PC-9 (cell line): ENCODE measurements at regions not wholly inside any gene's neighbourhood (a gene's known extent, or its start where the extent isn't known, plus 50 kb on each side); places are given as distances from the start of the nearest gene placed in this dataset.

Source experiments
- BruUV-seq: library from RNA; stranded (reverse); fragments of 400-500 nt; replicated peaks from 2 replicates; lab custom pipeline; 2021; lab: Mats Ljungman, UMichigan
- CTCF ChIA-PET: fragments of 300-600 bp; sonication (Branson Sonifier 250); formaldehyde crosslinking; loops from one replicate; lab custom pipeline; 2022; ENCODE audit warnings: antibody characterized with exemption; lab: Charles Lee
- POLR2A ChIA-PET: fragments of 300-600 bp; sonication (Branson Sonifier 250); formaldehyde crosslinking; loops from one replicate; lab custom pipeline; 2022; ENCODE audit warnings: antibody characterized with exemption; ENCODE audit not compliant: unreplicated experiment; lab: Charles Lee
- DNase-seq, 2 experiments: peaks; one replicate each; pipeline versions ENCODE4 v3.0.0 to v3.0.0-alpha.2; 2015 to 2022; ENCODE audit warnings: mixed read lengths in 1 of 2
- H2AFZ ChIP-seq: fragments of 200-600 bp; sonication (generic); 2 replicates; pipeline ENCODE4 v1.8.1; 2017; ENCODE audit warnings: antibody characterized with exemption
- H3F3A ChIP-seq: fragments of 200-600 bp; sonication (generic); 2 replicates; pipeline ENCODE4 v1.8.1; 2017; ENCODE audit warnings: antibody characterized with exemption, mild to moderate bottlenecking, low read depth; ENCODE audit not compliant: insufficient read depth
- H3K27ac ChIP-seq: fragments of 200-600 bp; sonication (generic); 2 replicates; pipeline ENCODE4 v1.6.1; 2016; ENCODE audit warnings: mixed run types
- H3K27me3 ChIP-seq: fragments of 200-600 bp; sonication (generic); 2 replicates; pipeline ENCODE4 v1.6.1; 2016; ENCODE audit warnings: low read depth, mixed run types; ENCODE audit not compliant: insufficient read depth
- H3K36me3 ChIP-seq: fragments of 200-600 bp; sonication (generic); 2 replicates; pipeline ENCODE4 v1.6.1; 2016; ENCODE audit warnings: low read depth, mixed run types
- H3K4me1 ChIP-seq: fragments of 200-600 bp; sonication (generic); replicated peaks from 2 replicates; pipeline ENCODE4 v1.6.1; 2016; ENCODE audit warnings: mixed run types; ENCODE audit not compliant: insufficient read depth
- H3K4me2 ChIP-seq: fragments of 200-600 bp; sonication (generic); 2 replicates; pipeline ENCODE4 v1.6.1; 2017; ENCODE audit warnings: mixed run types
- H3K4me3 ChIP-seq: fragments of 200-600 bp; sonication (generic); 2 replicates; pipeline ENCODE4 v1.6.1; 2016; ENCODE audit warnings: mixed run types
- H3K79me2 ChIP-seq: fragments of 200-600 bp; sonication (generic); 2 replicates; pipeline ENCODE4 v1.6.1; 2017; ENCODE audit warnings: low read depth, mixed run types
- H3K9me2 ChIP-seq: fragments of 200-600 bp; sonication (generic); 2 replicates; pipeline ENCODE4 v1.8.1; 2017; ENCODE audit warnings: mild to moderate bottlenecking; ENCODE audit not compliant: insufficient read depth
- H3K9me3 ChIP-seq: fragments of 200-600 bp; sonication (generic); 2 replicates; pipeline ENCODE4 v1.8.1; 2016; ENCODE audit warnings: low read depth; ENCODE audit not compliant: insufficient read depth
- H4K20me1 ChIP-seq: fragments of 200-600 bp; sonication (generic); 2 replicates; pipeline ENCODE4 v1.8.1; 2017; ENCODE audit not compliant: insufficient read depth
- CTCF ChIP-seq: fragments of 200-600 bp; sonication (generic); conservative IDR thresholded peaks from 2 replicates; pipeline ENCODE4 v1.6.1; 2017; ENCODE audit warnings: mixed run types, antibody characterized with exemption, mild to moderate bottlenecking, moderate library complexity
- EZH2 ChIP-seq: fragments of 200-600 bp; sonication (generic); IDR thresholded peaks from 2 replicates; pipeline ENCODE4 v1.8.0; 2017; ENCODE audit warnings: antibody characterized with exemption, low read depth
- intact Hi-C: fragments of 100-400 bp; cut with micrococcal nuclease; formaldehyde crosslinking; loops from one replicate; pipeline ENCODE4 v1.10.0; 2022; ENCODE audit not compliant: unreplicated experiment

GRCh38 chr4:140293979-140294378, 79.5 kb upstream of the SCOC start:
- intact Hi-C loops, result no loop called here
- Histone ChIP-seq H3K4me2 (no peak overlapping the region), H3K27ac (no peak overlapping the region), H3K4me3 (no peak overlapping the region), H4K20me1 (no peaks in the 10 kb centered on the region), H3K36me3 (no peaks in the 10 kb centered on the region), H3K9me3 (no peaks in the 10 kb centered on the region), H2AFZ (no peak overlapping the region), H3F3A (peaks cover 20% of the 10 kb centered on the region; the same call in 1 of the 2 replicates), H3K9me2 (no peaks in the 10 kb centered on the region), H3K79me2 (no peaks in the 10 kb centered on the region), H3K4me1 (peaks cover 25% of the 10 kb centered on the region), H3K27me3 (no peaks in the 10 kb centered on the region)
- ChIA-PET CTCF (interaction anchor here (0.6 kb wide), 1 partner anchor 1887 kb away, joined by 4 read pairs; no protein-coding TSS in a partner anchor), POLR2A (no interaction called here)
- BruUV-seq, result no TSS peak
- DNase-seq, result no peak
- TF ChIP-seq CTCF (no peak), EZH2 (no peak)

GRCh38 chr4:140291259-140291658, 82.2 kb upstream of the SCOC start:
- Histone ChIP-seq H3K4me2 (no peak overlapping the region), H3K9me3 (no peaks in the 10 kb centered on the region; the same call in 1 of the 2 replicates), H3K4me3 (no peak overlapping the region), H3K4me1 (peaks cover 5% of the 10 kb centered on the region; the same call in 1 of the 2 replicates), H4K20me1 (no peaks in the 10 kb centered on the region), H3K79me2 (no peaks in the 10 kb centered on the region), H3K27me3 (no peaks in the 10 kb centered on the region), H3K36me3 (no peaks in the 10 kb centered on the region), H3K27ac (no peak overlapping the region), H2AFZ (no peak overlapping the region), H3F3A (peaks cover 17% of the 10 kb centered on the region; the same call in 1 of the 2 replicates), H3K9me2 (no peaks in the 10 kb centered on the region)
- no TSS peak for BruUV-seq
- ChIA-PET CTCF (no interaction called here), POLR2A (no interaction called here)
- TF ChIP-seq EZH2 (no peak), CTCF (no peak)
- intact Hi-C loops, result no loop called here
- no peak for DNase-seq

- ChIA-PET POLR2A (no interaction called here), CTCF (no interaction called here)
- peaks cover 13% of the 10 kb centered on the region; the same call in 1 of the 2 replicates for H3F3A ChIP-seq
- DNase-seq, result no peak
- H2AFZ ChIP-seq, result no peak overlapping the region
- intact Hi-C loops, result no loop called here
- H3K79me2 ChIP-seq, result no peaks in the 10 kb centered on the region
- H3K4me1 ChIP-seq, result no peaks in the 10 kb centered on the region
- H3K4me2 ChIP-seq, result no peak overlapping the region
- TF ChIP-seq EZH2 (no peak), CTCF (no peak)
- H4K20me1 ChIP-seq, result no peaks in the 10 kb centered on the region
- no peak overlapping the region for H3K4me3 ChIP-seq
- no peak overlapping the region for H3K27ac ChIP-seq
- no peaks in the 10 kb centered on the region for H3K9me2 ChIP-seq
- BruUV-seq, result no TSS peak
- no peaks in the 10 kb centered on the region for H3K36me3 ChIP-seq
- no peaks in the 10 kb centered on the region; the same call in 1 of the 2 replicates for H3K9me3 ChIP-seq
- H3K27me3 ChIP-seq, result no peaks in the 10 kb centered on the region
Measured at GRCh38 chr4:140289486-140289885, 84.0 kb upstream of the SCOC start.
